Activated T-helper 2 cell treated with anti-CD3 and anti-CD28 coated beads, Interferon-gamma antibody, Interleukin-2, Interleukin-4, amounts not matched to agents 10 μg/mL and 5 μg/mL and 100 μg/mL, durations not matched to agents 14 hours and 24 hours and 36 hours (primary cell): ENCODE measurements at regions not wholly inside any gene's neighbourhood (a gene's known extent, or its start where the extent isn't known, plus 50 kb on each side); places are given as distances from the start of the nearest gene placed in this dataset.
"Not testable (repeated sequence)": the region's sequence is repeated elsewhere in the genome, so short reads cannot be mapped to it uniquely, and the experiment has no call there.

Source experiments
- DNase-seq: peaks from one replicate; pipeline ENCODE4 v3.0.0; 2021; ENCODE audit warnings: low spot score
- H3K27ac Mint-ChIP-seq: one replicate; pipeline ENCODE4 v1.8.0; 2021; ENCODE audit warnings: mixed read lengths
- H3K27me3 Mint-ChIP-seq: one replicate; pipeline ENCODE4 v1.8.0; 2021; ENCODE audit warnings: low read depth, mixed read lengths
- H3K36me3 Mint-ChIP-seq: one replicate; pipeline ENCODE4 v1.8.0; 2021; ENCODE audit warnings: low read depth, mixed read lengths
- H3K4me1 Mint-ChIP-seq: one replicate; pipeline ENCODE4 v1.8.0; 2021; ENCODE audit warnings: low read depth, mixed read lengths
- H3K4me3 Mint-ChIP-seq: one replicate; pipeline ENCODE4 v1.8.0; 2021; ENCODE audit warnings: low read depth, mild to moderate bottlenecking, moderate library complexity, mixed read lengths
- H3K9me3 Mint-ChIP-seq: one replicate; pipeline ENCODE4 v1.8.0; 2021; ENCODE audit warnings: mixed read lengths
- intact Hi-C: fragments of 100-400 bp; cut with micrococcal nuclease; formaldehyde crosslinking; loops from one replicate; pipeline ENCODE4 v1.15.1; 2023

DNA sequence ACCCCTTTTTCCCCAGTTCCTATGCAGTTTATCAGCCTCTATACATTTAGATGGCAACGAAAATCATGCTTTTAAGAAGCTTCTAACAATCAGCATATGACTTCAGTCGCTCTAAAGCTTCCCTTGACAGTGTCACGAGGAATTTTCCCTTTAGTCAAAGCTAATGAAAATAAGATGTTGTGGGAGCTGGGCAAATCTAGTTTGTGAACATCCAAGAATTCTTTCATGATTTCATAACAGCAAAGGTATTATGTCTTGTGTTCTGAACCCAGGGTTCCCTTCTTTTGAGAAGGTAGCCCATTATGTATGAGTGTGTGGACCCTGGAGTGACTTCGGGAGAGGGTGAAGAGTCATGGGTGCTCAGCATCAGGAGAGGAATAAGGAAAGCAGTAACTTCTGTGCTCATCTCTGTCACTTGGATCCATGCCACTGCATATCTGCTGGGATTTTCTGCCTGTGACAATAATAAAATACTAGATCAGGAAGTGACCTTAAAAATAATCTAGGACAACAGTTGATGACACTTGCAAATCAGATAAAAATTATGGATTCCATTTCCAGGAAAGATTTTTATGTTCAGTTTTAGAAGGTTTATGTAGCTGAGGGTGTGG, 102.4 kb downstream of the PCSK1 start:
- no peak overlapping the region for H3K27ac Mint-ChIP-seq
- no peaks in the 10 kb centered on the region for H3K36me3 Mint-ChIP-seq
- peaks cover 3% of the 10 kb centered on the region for H3K9me3 Mint-ChIP-seq
- peaks cover 28% of the 10 kb centered on the region for H3K27me3 Mint-ChIP-seq
- intact Hi-C loops, result loop anchor here (10.0 kb wide), 1 partner anchor 106 kb away; no protein-coding TSS in a partner anchor
- DNase-seq, result no peak
- peaks cover 4% of the 10 kb centered on the region for H3K4me1 Mint-ChIP-seq
- H3K4me3 Mint-ChIP-seq, result no peak overlapping the region

DNA sequence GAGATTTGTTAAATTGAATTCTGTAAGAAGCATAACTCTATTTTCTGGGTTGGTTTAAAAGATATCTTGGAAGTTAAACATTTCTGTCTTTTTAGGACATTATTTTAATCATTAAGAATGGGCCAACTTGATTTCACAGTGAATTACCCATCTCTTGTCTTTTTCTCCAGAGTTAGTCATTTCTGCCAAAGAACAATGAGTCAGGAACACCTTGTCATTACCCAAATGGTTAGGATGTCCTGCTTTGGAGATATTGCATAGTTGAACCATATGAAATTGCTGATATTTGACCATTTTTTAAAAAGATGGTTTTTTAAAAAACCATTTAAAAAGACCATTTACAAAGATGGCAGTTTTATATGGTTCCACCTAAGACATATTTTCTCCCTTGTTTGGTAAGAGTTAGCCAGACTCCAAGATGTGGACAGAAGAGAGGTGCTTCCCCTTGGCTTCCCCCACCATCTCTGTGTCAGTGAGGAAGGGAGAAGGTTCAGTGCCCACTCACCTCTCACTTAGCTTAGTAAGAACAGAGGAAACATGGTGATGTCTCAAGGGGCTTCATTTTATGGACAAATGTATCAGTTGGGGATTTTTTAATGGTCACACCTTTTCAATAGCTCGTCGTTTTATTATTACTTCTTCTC, 103.0 kb downstream of the PCSK1 start:
- H3K27ac Mint-ChIP-seq, result no peak overlapping the region
- intact Hi-C loops, result loop anchor here (10.0 kb wide), 1 partner anchor 105 kb away; no protein-coding TSS in a partner anchor
- no peak overlapping the region for H3K4me3 Mint-ChIP-seq
- peaks cover 4% of the 10 kb centered on the region for H3K4me1 Mint-ChIP-seq
- H3K36me3 Mint-ChIP-seq, result no peaks in the 10 kb centered on the region
- H3K9me3 Mint-ChIP-seq, result peaks cover 3% of the 10 kb centered on the region
- H3K27me3 Mint-ChIP-seq, result peaks cover 28% of the 10 kb centered on the region
- DNase-seq, result no peak

DNA sequence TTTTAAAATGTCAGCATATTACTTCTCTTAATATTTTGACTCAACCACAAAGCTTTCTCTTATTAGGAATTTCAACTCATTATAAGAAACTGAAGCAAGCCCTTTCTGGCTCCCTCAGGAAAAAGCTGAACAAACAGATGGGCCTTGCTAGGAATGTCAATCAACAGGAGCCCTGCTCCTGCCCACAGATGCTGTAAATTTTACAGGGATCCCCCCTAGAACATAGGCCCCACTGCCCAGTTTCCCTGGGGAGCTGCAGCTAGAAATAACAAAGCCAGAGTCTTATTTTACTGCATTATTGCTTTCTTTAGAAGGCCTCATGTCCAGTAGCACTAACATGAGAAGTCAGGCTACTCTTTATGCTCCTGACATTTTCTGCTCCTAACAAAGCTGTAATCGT, 103.8 kb downstream of the PCSK1 start:
- H3K27me3 Mint-ChIP-seq, result peaks cover 33% of the 10 kb centered on the region
- DNase-seq, result no peak
- no peak overlapping the region for H3K4me3 Mint-ChIP-seq
- H3K27ac Mint-ChIP-seq, result no peak overlapping the region
- H3K4me1 Mint-ChIP-seq, result peaks cover 4% of the 10 kb centered on the region
- peaks cover 3% of the 10 kb centered on the region for H3K9me3 Mint-ChIP-seq
- intact Hi-C loops, result no loop called here
- H3K36me3 Mint-ChIP-seq, result no peaks in the 10 kb centered on the region

DNA sequence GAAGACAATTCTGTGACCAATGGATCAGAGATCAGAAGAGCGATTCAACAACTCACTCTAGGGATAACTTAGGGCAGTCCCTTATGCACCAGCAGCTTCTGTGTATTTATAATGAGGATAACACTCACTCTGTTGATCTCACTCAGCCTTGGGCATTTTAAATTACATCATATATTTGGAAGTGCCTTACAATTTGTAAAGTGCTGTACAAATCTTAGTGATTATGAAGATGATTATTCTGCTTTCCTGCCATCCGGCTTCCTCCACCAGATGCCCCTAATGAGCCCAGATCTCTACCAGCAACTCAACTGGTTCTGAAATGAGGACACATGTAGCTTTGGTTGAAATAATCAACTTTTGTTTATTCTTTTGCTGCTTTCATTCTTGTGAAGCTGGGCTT, 105.3 kb downstream of the PCSK1 start:
- H3K27ac Mint-ChIP-seq, result no peak overlapping the region
- no peaks in the 10 kb centered on the region for H3K36me3 Mint-ChIP-seq
- peaks cover 39% of the 10 kb centered on the region for H3K27me3 Mint-ChIP-seq
- intact Hi-C loops, result no loop called here
- H3K9me3 Mint-ChIP-seq, result peaks cover 3% of the 10 kb centered on the region
- H3K4me1 Mint-ChIP-seq, result peaks cover 4% of the 10 kb centered on the region
- DNase-seq, result no peak
- H3K4me3 Mint-ChIP-seq, result no peak overlapping the region

DNA sequence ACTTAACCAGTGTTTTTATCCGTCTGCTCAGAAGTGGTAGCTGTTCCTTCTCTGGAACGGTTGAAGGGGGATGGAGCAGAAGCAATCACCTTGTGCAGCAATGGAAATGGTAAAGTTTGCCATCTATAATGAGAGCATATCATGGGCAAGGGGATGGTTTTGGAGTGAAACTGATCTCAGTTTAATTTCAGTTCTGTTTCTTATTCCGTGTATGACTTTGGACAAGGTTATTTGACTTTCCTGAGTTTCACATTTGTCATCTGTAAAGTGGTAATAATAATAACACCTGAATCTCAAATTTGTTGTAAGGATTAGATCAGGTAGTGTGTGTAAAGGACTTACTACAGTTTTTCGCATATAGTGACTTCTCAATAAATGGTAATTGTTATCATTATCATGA, 106.1 kb downstream of the PCSK1 start:
- Mint-ChIP-seq H3K27ac (no peak overlapping the region), H3K4me3 (no peak overlapping the region), H3K36me3 (no peaks in the 10 kb centered on the region), H3K9me3 (peaks cover 3% of the 10 kb centered on the region), H3K4me1 (peaks cover 4% of the 10 kb centered on the region), H3K27me3 (peaks cover 38% of the 10 kb centered on the region)
- no peak for DNase-seq
- intact Hi-C loops, result no loop called here

DNA sequence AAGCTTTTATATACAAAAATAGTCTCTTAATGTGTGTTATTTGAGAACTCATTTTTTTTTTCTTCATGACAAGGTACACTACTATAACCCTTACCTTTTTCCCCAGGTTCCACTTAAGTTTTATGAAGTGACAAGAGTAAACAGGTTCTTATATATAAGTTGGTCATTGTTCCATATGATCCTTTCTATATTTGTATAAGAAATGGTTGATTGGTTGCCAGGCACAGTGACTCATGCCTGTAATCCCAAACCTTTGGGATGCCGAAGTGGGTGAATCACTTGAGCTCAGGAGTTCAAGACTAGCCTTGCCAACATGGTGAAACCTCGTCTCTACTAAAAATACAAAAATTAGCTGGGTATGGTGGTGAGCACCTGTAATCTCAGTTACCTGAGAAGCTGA, 108.3 kb downstream of the PCSK1 start:
- DNase-seq, result no peak
- Mint-ChIP-seq H3K4me1 (no peaks in the 10 kb centered on the region), H3K4me3 (no peak overlapping the region), H3K9me3 (peaks cover 3% of the 10 kb centered on the region), H3K27ac (no peak overlapping the region), H3K36me3 (no peaks in the 10 kb centered on the region), H3K27me3 (peaks cover 28% of the 10 kb centered on the region)
- intact Hi-C loops, result no loop called here

DNA sequence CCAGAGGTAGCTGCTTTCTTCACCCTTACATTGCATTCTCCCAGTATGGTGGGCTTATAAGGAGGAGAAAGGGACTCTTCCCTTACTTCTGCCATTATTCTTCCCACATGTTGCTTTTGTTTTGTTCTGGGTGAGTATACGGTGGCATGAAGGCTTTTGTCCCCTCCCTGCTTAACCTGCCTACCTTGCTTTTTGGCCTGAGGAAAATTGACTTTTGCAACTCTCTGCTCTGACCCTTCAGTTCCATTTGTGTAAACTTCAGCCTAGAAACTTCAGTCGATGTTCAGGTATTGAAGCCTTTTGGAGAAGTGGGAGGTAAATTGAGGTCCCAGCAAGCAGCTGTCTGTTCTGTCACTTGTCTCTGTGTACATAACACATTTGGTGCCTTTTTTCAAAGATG, 110.2 kb downstream of the PCSK1 start:
- no peak for DNase-seq
- Mint-ChIP-seq H3K36me3 (no peaks in the 10 kb centered on the region), H3K4me3 (no peak overlapping the region), H3K9me3 (peaks cover 3% of the 10 kb centered on the region), H3K4me1 (no peaks in the 10 kb centered on the region), H3K27me3 (peaks cover 21% of the 10 kb centered on the region), H3K27ac (no peak overlapping the region)
- intact Hi-C loops, result no loop called here

DNA sequence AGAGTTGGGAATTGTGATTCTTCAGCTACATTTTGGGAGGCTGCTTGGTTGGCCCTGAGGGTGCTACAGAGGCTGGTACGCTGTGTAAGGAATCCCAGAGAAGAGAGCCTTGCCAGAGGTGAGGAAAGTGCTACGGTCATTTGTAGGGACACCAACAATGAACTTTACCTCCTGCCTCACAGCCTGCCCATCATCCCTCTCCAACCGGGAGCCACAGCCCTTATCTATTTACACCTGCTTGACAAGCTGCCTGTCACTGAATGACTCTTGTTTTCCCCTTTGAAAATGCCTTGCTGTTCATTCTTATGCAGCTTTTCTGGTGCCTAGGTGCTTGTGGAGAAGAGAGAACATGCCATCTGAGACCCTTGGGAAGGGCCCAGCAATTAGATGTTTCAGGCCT, 110.8 kb downstream of the PCSK1 start:
- intact Hi-C loops, result no loop called here
- Mint-ChIP-seq H3K4me3 (no peak overlapping the region), H3K27ac (no peak overlapping the region), H3K4me1 (no peaks in the 10 kb centered on the region), H3K27me3 (peaks cover 16% of the 10 kb centered on the region), H3K36me3 (no peaks in the 10 kb centered on the region), H3K9me3 (peaks cover 3% of the 10 kb centered on the region)
- DNase-seq, result no peak

DNA sequence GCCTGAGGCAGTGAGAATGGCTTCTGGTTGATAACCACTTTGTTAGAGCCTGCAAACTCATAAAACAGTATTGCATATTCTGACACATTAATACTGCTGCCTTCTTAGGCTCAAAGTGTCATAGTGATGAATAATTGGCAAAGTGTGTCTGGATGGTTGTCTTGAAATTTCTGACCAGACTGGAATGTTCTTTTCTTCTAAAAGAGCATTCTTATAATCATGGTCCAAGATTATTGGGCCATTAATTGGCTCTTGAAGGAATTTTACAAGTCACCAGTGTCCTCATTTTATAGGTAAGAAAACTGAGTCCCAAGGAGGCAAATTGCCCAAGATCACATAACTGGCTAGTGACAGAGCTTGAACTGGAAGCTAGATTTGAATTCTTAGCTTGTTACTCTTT, 111.7 kb downstream of the PCSK1 start:
- no peak overlapping the region for H3K4me3 Mint-ChIP-seq
- no peak overlapping the region for H3K27ac Mint-ChIP-seq
- DNase-seq, result no peak
- H3K36me3 Mint-ChIP-seq, result no peaks in the 10 kb centered on the region
- intact Hi-C loops, result no loop called here
- peaks cover 13% of the 10 kb centered on the region for H3K27me3 Mint-ChIP-seq
- no peaks in the 10 kb centered on the region for H3K4me1 Mint-ChIP-seq
- H3K9me3 Mint-ChIP-seq, result peaks cover 3% of the 10 kb centered on the region

DNA sequence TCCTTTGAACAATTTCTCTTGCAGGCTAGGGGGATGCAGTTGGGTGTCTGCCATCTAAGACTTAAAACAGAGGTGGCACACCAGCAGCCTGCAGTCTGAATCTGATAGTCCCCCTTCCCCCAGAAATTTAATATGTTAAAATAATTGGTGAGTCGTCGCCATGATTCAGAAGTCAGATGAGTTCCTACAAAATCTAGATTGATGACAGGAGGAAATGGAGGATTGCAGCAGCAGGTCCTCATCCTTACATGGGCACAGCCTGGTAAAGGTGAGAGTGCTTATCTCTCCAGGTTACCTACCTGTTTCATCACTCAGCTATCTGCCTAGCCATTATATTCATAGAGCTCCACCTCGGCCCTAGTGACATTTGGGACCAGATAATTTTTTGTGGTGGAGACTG, 112.3 kb downstream of the PCSK1 start:
- no peak overlapping the region for H3K27ac Mint-ChIP-seq
- no peaks in the 10 kb centered on the region for H3K9me3 Mint-ChIP-seq
- peaks cover 11% of the 10 kb centered on the region for H3K27me3 Mint-ChIP-seq
- H3K4me3 Mint-ChIP-seq, result no peak overlapping the region
- H3K36me3 Mint-ChIP-seq, result no peaks in the 10 kb centered on the region
- no peaks in the 10 kb centered on the region for H3K4me1 Mint-ChIP-seq
- intact Hi-C loops, result no loop called here
- no peak for DNase-seq

DNA sequence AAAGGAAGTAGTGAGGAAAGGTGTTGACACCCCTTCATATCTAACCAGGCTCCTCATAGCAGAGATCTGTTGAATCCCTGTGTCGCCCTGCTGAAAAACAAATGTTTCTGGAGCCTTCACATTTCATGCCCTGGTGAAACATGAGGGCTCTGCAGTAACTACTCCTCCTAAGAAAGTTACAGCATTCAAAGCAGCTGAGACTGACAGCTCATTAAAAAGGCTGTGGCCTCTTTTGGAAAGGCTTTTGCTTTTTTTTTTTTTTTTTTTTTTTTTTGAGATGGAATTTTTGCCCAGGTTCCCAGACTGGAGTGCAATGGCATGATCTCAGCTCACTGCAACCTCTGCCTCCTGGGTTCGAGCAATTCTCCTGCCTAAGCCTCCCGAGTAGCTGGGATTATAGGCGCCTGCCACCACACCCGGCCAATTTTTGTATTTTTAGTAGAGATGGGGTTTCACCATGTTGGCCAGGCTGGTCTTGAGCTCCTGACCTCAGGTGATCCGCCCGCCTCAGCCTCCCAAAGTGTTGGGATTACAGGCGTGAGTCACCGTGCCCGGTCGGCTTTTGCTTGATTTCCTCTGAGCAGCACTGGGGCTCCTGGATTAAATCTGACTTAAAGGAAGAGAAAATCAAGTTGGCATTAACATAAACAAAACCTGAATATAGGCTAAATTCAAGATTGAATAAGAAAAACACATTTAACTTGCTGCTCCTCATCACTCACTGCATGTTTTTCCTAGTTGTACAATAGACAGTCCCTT, 112.9 kb downstream of the PCSK1 start:
- H3K27me3 Mint-ChIP-seq, result peaks cover 11% of the 10 kb centered on the region
- intact Hi-C loops, H3K27ac Mint-ChIP-seq, H3K4me3 Mint-ChIP-seq, DNase-seq, H3K36me3 Mint-ChIP-seq, H3K9me3 Mint-ChIP-seq, H3K4me1 Mint-ChIP-seq: not testable (repeated sequence)

DNA sequence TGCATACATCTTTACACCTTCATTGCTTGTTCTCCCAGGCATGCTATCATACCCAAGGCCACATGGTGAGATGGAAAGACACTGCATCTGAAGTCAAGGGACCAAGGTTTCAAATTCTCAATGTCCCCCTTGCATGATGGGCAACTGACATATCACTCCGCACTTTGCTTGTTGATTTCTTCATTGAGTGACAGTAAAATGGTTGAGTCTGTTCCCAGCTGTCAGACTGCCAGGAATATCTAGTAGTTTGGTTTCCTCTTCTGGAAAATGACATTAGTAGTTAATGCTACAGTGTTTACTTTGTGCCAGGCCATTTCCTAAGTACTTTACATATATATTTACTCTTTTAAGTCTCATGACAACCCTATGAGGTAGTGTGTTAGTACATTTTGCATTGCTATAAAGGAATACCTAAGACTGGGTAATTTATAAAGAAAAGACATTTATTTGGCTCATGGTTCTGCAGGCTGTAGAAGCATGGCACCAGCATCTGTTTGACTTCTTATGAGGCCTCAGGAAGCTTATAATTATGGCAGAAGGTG, 114.4 kb downstream of the PCSK1 start:
- no peak overlapping the region for H3K4me3 Mint-ChIP-seq
- no peaks in the 10 kb centered on the region for H3K36me3 Mint-ChIP-seq
- DNase-seq, result no peak
- no peaks in the 10 kb centered on the region for H3K4me1 Mint-ChIP-seq
- H3K9me3 Mint-ChIP-seq, result no peaks in the 10 kb centered on the region
- H3K27ac Mint-ChIP-seq, result no peak overlapping the region
- peaks cover 5% of the 10 kb centered on the region for H3K27me3 Mint-ChIP-seq
- intact Hi-C loops, result no loop called here

DNA sequence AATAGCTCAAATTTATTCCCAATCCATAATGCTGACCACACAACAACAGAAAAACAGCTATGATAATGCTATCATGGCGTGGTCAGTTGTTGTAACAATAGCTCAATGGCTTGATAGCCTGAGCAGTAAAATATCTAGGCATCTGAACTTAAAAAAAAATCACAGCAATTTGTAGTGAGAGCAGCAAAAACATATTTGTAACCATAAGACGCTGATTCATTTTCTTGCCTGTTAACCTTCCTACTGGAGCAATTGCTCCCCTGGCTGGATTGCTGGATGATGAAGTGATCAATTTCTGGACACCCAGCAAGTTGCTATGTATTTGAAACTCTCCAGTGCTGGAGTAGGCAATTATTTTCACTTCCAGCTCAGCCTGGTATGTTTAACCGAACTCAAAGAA, 115.1 kb downstream of the PCSK1 start:
- Mint-ChIP-seq H3K27me3 (peaks cover 7% of the 10 kb centered on the region), H3K36me3 (no peaks in the 10 kb centered on the region), H3K4me3 (no peak overlapping the region), H3K4me1 (no peaks in the 10 kb centered on the region), H3K27ac (no peak overlapping the region), H3K9me3 (no peaks in the 10 kb centered on the region)
- intact Hi-C loops, result no loop called here
- no peak for DNase-seq
